Retinal pigment epithelial cell (primary cell): ENCODE measurements at regions not wholly inside any gene's neighbourhood (a gene's known extent, or its start where the extent isn't known, plus 50 kb on each side); places are given as distances from the start of the nearest gene placed in this dataset.

Experiments used
- DNase-seq: peaks from one replicate; pipeline ENCODE4 v3.0.0-alpha.2; 2010; ENCODE audit warnings: low read depth
- H3K4me3 ChIP-seq: 2 replicates; pipeline ENCODE4 v1.5.1; 2011; ENCODE audit warnings: mild to moderate bottlenecking, low read length, control low read depth, moderate library complexity
- CTCF ChIP-seq: conservative IDR thresholded peaks from 2 replicates; pipeline ENCODE4 v1.5.1; 2011; ENCODE audit warnings: low read depth, low read length, control low read depth, inconsistent platforms

GRCh38 chr18:32884543-32884942, 111.7 kb upstream of the KLHL14 start:
- H3K4me3 ChIP-seq, result no peak overlapping the region
- TF ChIP-seq CTCF, result no peak
- DNase-seq, result no peak

- TF ChIP-seq CTCF, result no peak
- H3K4me3 ChIP-seq, result no peak overlapping the region
- DNase-seq, result no peak
Observed at GRCh38 chr18:32881009-32881408, 108.2 kb upstream of the KLHL14 start.

- no peak overlapping the region for H3K4me3 ChIP-seq
- TF ChIP-seq CTCF, result no peak
- DNase-seq, result peak; percentile 62
Observed at GRCh38 chr18:32879497-32879896, 106.7 kb upstream of the KLHL14 start.

GRCh38 chr18:32878436-32878835, 105.6 kb upstream of the KLHL14 start:
- TF ChIP-seq CTCF, result no peak
- H3K4me3 ChIP-seq, result no peak overlapping the region
- no peak for DNase-seq

GRCh38 chr18:32877371-32877770, 104.5 kb upstream of the KLHL14 start:
- DNase-seq, result no peak
- no peak overlapping the region for H3K4me3 ChIP-seq
- no peak for TF ChIP-seq CTCF

GRCh38 chr18:32875625-32876024, 102.8 kb upstream of the KLHL14 start:
- no peak for TF ChIP-seq CTCF
- H3K4me3 ChIP-seq, result no peak overlapping the region

GRCh38 chr18:32871786-32872185, 99.0 kb upstream of the KLHL14 start:
- no peak overlapping the region for H3K4me3 ChIP-seq
- TF ChIP-seq CTCF, result no peak
- no peak for DNase-seq

More at GRCh38 chr18:32875625-32876024, 102.8 kb upstream of the KLHL14 start:
- DNase-seq, result no peak
